ENCODE measurements at regions not wholly inside any gene's neighbourhood (a gene's known extent, or its start where the extent isn't known, plus 50 kb on each side); places are given as distances from the start of the nearest gene placed in this dataset.

GRCh38 chr18:49678440-49678839, 116.6 kb downstream of the LIPG start:
- no peak for TF ChIP-seq CTCF (IDR thresholded peaks at IDR 0.05)
- no peak for TF ChIP-seq POLR2AphosphoS5 (IDR thresholded peaks at IDR 0.05)
- no peak for TF ChIP-seq POLR2A (IDR thresholded peaks at IDR 0.05)

Measured in breast epithelium (tissue), 3 donors.